HG02938 (cell line): ENCODE measurements at regions not wholly inside any gene's neighbourhood (a gene's known extent, or its start where the extent isn't known, plus 50 kb on each side); places are given as distances from the start of the nearest gene placed in this dataset.

Source experiments
- ATAC-seq: cut with Tn5 transposase; IDR thresholded peaks from one replicate; pipeline ENCODE4 v1.9.1; 2021; ENCODE audit warnings: mild to moderate bottlenecking, moderate library complexity; ENCODE audit not compliant: unreplicated experiment

- ATAC-seq = no peak
Measured at GRCh38 chr9:2243666-2244555, 228.8 kb downstream of the SMARCA2 start.

- no peak for ATAC-seq
Measured at GRCh38 chr9:2247340-2247739, 232.2 kb downstream of the SMARCA2 start.

DNA sequence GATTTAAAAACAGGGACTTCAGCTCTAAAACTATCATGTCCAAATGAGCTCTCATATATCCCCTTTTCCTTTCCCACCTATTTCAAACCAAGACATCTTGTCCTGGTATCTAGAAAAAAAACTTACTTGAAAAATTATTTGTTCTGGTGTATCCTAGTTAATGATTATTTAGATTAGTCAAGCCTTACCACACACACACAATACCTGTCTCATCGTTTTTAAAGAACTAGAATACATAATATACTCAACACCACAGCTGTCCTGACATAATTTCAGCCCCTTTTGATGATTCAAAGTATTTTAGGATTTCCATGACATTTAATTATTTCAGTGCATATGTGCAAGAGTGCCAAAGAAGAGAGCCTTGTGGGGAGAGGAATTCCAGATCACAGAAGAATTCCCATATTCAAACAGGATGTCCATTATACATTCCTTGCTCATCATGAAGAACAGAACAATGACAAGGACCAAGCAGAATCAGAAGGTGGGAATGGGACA is 233.7 kb downstream of the SMARCA2 start:
- no peak for ATAC-seq

DNA sequence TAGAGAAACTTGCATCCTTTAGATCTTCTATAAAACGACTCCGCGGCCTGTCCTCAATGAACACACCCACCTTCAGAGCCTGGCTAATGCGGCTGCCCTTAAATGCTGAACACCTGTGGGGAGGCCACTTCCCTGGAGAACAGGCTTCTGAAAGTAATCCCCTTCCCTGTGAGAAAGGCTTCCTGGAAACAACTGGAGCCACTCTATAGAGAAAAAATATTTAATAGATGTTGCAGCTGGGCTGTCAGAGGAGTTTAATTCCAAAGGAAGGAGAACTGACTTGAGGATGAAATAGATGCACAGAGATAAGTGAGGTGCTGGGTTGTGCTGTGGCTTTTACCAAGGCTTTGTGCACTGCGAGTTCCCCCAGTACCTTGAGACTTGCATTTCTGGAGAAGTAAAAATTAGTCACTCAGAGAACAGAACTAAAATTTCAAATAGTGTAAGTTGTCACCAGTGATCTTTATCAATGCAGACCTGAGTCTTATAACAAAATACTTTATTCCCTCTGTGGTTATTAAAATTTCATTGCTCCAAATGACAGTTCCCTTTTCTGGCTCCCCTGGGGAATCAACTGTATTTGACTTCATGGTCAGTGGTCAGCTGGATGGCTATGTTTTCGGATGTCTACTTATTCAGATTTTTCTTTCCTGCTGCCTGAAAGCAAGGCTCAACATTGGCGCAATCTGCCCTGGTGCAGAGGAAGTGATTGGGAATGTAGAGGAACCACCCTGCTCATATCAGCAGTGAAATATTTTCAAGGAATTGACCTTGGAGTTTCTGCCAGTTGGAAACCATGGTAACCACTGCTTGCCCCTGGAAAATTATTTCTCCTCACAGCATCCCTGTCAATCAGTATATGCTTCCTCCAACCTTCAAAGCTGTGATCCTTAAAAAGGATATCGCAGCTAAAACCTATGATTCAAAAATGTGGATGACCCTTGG is 238.8 kb downstream of the SMARCA2 start:
- no peak for ATAC-seq

- ATAC-seq = no peak
Measured at GRCh38 chr9:2255128-2255527, 240.0 kb downstream of the SMARCA2 start.

DNA sequence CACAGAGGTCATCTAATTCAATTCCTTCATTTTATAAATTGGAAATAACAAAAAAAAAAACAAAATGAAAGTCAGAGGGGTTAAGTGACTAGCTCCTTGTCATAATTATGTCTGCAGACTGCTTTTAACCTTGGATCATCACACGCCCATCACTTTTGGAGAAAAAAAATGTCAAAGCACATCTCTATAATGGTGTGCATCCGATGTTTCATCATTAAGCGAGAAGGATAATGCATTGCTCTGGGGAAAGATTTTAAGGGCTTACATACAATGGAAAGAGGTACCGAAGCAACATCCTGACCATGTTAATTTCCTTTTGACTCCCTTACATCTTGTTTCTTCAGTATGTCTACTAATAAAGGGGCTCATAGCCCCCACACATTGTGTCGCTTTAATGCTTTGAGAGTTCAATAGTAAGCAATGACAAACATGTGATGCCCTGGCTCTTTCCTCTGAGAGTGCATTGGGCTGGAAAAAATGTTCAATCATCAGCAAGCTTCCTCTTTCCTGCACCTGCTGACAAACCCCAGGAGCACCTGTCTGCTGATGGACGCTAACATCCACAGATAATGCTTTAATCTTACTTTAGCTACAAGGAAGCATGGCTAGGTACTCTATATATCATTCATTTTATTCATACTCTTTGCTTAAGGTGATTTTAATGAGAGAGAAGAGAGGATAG is 242.2 kb downstream of the SMARCA2 start:
- ATAC-seq = no peak

DNA sequence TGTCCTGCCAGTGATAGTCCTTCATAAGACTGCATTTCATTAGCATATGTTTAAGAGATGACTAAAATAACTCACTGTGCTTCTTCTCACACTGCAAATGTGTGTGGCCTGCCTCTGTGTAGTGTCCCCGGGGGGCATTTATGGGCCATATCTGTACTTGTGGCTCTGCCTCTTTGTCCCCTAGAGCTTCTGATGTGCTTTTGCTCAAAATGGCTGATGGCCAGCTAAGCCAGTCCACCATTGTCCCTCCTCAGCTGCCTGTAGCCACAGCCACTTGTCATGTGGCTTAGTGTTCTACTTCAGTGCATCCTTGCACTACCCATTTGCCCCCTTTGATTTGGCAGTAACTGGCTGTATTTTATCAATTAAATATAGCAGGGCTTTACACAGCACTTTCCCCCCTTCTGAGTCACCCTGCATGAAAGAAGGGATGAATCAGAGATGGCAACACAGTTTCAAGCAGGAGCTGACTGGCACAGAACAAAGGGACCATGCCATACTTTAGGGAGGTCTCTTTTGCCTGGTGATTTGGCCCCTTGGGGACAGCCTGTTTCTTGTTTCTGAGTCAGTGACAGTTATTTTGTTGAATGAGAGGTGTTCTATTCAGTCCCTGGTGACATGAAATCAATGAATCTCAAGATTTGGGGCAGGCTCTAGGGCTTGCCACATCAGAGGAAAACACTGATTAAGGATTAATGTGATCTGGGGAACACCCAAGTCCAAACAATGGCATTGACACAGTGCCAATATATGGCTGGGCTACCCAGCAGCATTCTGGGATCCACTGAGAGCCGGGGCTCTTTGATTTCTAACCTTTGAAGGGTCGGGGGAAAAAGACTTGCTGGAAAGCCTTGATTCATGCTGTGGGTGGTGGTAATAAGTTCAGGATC is 245.5 kb downstream of the SMARCA2 start:
- ATAC-seq = no peak

GRCh38 chr9:2261421-2262103 is 246.4 kb downstream of the SMARCA2 start:
- no peak for ATAC-seq

DNA sequence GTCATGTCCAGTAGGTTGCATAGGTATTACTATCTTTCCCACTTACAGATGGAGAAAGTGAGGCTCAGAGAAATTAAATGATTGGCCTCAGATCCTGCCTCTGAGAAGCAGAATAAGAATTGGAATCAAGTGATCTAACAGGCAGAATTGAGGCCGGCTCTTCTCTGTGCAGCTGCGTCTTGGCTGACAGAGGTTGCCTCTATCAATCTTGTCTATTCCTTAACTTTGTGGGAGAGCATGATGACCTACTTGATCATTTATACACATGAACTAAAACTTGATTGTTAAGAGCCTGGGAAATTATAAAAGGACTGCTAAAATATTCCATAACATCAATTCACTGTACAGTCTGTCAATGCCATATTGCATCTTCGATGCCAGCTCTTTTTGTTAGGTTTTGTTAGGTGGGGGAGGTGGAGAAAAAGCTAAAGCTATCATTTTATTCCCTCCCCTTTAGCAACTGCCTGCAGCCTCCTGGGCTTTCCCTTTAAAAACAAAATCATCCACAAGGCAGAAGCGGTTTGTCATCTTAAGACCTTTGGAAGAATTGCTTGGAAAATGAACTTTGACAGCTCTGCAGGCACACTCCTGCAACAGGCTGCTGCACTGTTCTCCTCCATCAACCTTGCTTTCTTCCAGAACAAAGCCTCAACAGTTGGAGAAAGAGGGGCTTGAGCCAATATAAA is 247.4 kb downstream of the SMARCA2 start:
- ATAC-seq = no peak

GRCh38 chr9:2263111-2263510 is 248.0 kb downstream of the SMARCA2 start:
- no peak for ATAC-seq

DNA sequence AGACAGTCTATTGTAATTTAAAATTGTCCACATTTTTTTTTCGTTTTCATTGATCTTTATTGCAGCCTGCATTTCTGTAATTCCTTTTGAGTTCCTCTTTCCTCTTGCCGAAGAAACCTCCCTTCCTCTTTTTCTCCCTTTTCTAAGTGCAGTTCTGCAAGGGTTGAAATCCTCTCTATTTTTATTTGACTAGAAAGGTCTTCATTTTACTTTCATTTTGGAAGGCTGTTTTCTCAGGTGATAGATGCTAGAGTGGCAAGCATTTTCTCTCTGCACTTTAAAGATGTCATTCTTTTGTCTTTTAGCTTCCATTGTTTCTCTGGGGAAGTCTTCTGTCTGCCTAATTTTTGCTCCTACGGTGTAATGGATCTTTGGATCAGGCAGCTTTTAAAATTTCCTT is 248.5 kb downstream of the SMARCA2 start:
- no peak for ATAC-seq

GRCh38 chr9:2264081-2264480 is 248.9 kb downstream of the SMARCA2 start:
- no peak for ATAC-seq

DNA sequence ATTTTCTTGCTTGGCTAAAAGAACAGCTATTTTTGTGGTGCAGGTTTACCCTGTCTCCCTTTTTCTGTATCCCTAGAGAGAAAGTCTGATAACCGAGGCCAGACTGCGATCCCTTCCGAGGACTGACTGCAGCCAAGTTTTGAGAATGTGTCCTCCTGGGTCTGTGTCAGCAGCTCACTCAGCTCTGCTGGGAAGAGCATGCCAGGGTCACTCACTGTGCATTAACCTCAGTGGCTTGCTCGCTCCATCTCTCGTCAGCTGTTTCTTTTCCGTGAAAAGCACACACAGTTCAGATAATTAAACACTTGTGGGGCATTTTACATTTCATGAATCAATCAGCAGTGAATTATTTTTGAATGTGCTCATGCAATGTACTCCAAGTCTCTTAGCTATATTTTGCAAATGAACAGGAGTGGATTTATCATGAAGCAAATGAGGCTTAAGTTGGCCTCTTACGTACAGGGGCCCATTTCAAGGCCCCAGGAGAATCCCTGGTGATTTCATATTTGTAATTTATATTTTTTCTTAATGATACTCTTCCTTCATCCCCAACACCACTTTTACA is 252.1 kb downstream of the SMARCA2 start:
- no peak for ATAC-seq

- no peak for ATAC-seq
Measured at GRCh38 chr9:2269778-2270177, 254.6 kb downstream of the SMARCA2 start.

- ATAC-seq = no peak
Measured at GRCh38 chr9:2270565-2270964, 255.4 kb downstream of the SMARCA2 start.

DNA sequence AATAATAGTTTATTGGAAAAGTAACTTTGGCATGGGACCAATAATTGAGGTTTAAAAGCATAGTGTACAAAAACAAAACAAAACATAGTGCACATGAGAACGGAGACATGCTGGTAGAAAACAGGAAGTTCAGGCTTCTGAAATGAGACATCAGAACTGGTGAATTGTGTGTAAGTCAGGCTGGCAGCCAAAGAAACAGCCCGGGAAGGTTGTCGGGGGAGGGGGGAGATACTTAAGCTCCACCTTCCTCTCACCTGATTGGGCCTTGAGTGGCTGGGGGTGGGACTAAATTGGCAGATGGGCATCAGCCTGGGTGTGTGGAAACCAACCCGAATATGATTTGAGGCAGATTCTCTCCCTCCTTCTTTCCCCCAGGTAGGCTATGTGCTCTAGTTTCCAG is 256.3 kb downstream of the SMARCA2 start:
- ATAC-seq = peak; percentile 85

GRCh38 chr9:2274762-2275161 is 259.6 kb downstream of the SMARCA2 start:
- no peak for ATAC-seq

GRCh38 chr9:2276296-2276695 is 261.1 kb downstream of the SMARCA2 start:
- ATAC-seq = no peak
